Ishikawa (cell line): ENCODE measurements at regions not wholly inside any gene's neighbourhood (a gene's known extent, or its start where the extent isn't known, plus 50 kb on each side); places are given as distances from the start of the nearest gene placed in this dataset.

ENCODE experiments used
- CEBPB ChIP-seq: IDR thresholded peaks from 2 replicates; pipeline ENCODE4 v1.6.1; 2012
- CREB1 ChIP-seq: IDR thresholded peaks from 2 replicates; pipeline ENCODE4 v1.6.1; 2012; ENCODE audit warnings: low read depth
- EGR1 ChIP-seq: IDR thresholded peaks from 2 replicates; pipeline ENCODE4 v1.6.1; 2012
- EP300 ChIP-seq: IDR thresholded peaks from 2 replicates; pipeline ENCODE4 v1.6.1; 2012; ENCODE audit warnings: borderline replicate concordance
- FOXM1 ChIP-seq: IDR thresholded peaks from 2 replicates; pipeline ENCODE4 v1.6.1; 2012; ENCODE audit warnings: low read depth, borderline replicate concordance
- NFIC ChIP-seq: IDR thresholded peaks from 2 replicates; pipeline ENCODE4 v1.6.1; 2012
- RAD21 ChIP-seq: IDR thresholded peaks from 2 replicates; pipeline ENCODE4 v1.6.1; 2012; ENCODE audit warnings: low read depth
- TAF1 ChIP-seq: IDR thresholded peaks from 2 replicates; pipeline ENCODE4 v1.6.1; 2012; ENCODE audit warnings: low read depth, mild to moderate bottlenecking
- TCF12 ChIP-seq: IDR thresholded peaks from 2 replicates; pipeline ENCODE4 v1.6.1; 2012; ENCODE audit warnings: low read depth
- TEAD4 ChIP-seq: IDR thresholded peaks from 2 replicates; pipeline ENCODE4 v1.6.1; 2012
- USF1 ChIP-seq: IDR thresholded peaks from 2 replicates; pipeline ENCODE4 v1.6.1; 2012
- YY1 ChIP-seq: IDR thresholded peaks from 2 replicates; pipeline ENCODE4 v1.6.1; 2012; ENCODE audit warnings: low read depth
- ZBTB7A ChIP-seq: IDR thresholded peaks from 2 replicates; pipeline ENCODE4 v1.6.1; 2012; ENCODE audit warnings: low read depth
- TF ChIP-seq, protein P1 (sequence below): IDR thresholded peaks from 2 replicates; pipeline ENCODE4 v1.6.1; 2012; ENCODE audit warnings: low read depth, mild to moderate bottlenecking
- TF ChIP-seq, protein P2 (sequence below): IDR thresholded peaks from 2 replicates; pipeline ENCODE4 v1.6.1; 2012

- TF ChIP-seq, protein P1, sequence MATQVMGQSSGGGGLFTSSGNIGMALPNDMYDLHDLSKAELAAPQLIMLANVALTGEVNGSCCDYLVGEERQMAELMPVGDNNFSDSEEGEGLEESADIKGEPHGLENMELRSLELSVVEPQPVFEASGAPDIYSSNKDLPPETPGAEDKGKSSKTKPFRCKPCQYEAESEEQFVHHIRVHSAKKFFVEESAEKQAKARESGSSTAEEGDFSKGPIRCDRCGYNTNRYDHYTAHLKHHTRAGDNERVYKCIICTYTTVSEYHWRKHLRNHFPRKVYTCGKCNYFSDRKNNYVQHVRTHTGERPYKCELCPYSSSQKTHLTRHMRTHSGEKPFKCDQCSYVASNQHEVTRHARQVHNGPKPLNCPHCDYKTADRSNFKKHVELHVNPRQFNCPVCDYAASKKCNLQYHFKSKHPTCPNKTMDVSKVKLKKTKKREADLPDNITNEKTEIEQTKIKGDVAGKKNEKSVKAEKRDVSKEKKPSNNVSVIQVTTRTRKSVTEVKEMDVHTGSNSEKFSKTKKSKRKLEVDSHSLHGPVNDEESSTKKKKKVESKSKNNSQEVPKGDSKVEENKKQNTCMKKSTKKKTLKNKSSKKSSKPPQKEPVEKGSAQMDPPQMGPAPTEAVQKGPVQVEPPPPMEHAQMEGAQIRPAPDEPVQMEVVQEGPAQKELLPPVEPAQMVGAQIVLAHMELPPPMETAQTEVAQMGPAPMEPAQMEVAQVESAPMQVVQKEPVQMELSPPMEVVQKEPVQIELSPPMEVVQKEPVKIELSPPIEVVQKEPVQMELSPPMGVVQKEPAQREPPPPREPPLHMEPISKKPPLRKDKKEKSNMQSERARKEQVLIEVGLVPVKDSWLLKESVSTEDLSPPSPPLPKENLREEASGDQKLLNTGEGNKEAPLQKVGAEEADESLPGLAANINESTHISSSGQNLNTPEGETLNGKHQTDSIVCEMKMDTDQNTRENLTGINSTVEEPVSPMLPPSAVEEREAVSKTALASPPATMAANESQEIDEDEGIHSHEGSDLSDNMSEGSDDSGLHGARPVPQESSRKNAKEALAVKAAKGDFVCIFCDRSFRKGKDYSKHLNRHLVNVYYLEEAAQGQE, result no peak
- TF ChIP-seq USF1, result no peak
- TF ChIP-seq RAD21, result no peak
- TF ChIP-seq TAF1, result no peak
- no peak for TF ChIP-seq TCF12
- TF ChIP-seq YY1, result no peak
- TF ChIP-seq EGR1, result no peak
- TF ChIP-seq EP300, result no peak
- TF ChIP-seq ZBTB7A, result no peak
- no peak for TF ChIP-seq TEAD4
- TF ChIP-seq CREB1, result no peak
- no peak for TF ChIP-seq FOXM1
- no peak for TF ChIP-seq CEBPB
- TF ChIP-seq, protein P2, sequence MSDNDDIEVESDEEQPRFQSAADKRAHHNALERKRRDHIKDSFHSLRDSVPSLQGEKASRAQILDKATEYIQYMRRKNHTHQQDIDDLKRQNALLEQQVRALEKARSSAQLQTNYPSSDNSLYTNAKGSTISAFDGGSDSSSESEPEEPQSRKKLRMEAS, result no peak
- no peak for TF ChIP-seq NFIC
These were observed 278.1 kb downstream of the CYRIA start for GRCh38 chr2:16387461-16387984.

- no peak for TF ChIP-seq TEAD4
- no peak for TF ChIP-seq EGR1
- TF ChIP-seq RAD21, result no peak
- TF ChIP-seq, protein P2, result no peak
- TF ChIP-seq YY1, result no peak
- no peak for TF ChIP-seq CREB1
- no peak for TF ChIP-seq TAF1
- TF ChIP-seq NFIC, result no peak
These were observed 279.2 kb downstream of the CYRIA start for GRCh38 chr2:16386431-16386830.

DNA sequence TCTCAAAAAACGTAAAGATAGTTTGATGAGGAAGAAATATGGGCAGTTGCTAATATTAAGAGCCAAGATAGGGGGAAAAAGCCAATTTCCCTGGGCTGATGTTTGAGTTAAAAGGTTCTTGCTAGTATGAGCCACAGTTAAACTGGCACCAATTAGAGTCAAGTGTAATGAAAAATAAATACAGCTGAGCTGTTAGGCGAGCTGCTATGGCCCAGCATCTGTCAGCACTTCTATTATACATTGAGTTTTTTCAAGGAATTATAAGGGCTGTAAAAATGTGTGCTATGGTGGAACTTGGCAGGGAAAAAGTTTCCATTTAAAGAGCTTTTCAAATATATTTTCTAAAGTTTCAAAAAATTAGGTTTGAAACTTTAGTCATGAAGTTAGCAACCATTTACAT lies 279.6 kb downstream of the CYRIA start:
- no peak for TF ChIP-seq TCF12
- no peak for TF ChIP-seq EGR1
- no peak for TF ChIP-seq USF1
- no peak for TF ChIP-seq TAF1
- no peak for TF ChIP-seq FOXM1
- TF ChIP-seq TEAD4, result no peak
- TF ChIP-seq, protein P2, result no peak
- TF ChIP-seq YY1, result no peak
- TF ChIP-seq CREB1, result no peak
- no peak for TF ChIP-seq RAD21
- no peak for TF ChIP-seq CEBPB
- no peak for TF ChIP-seq NFIC
- TF ChIP-seq EP300, result no peak
- TF ChIP-seq ZBTB7A, result no peak
- TF ChIP-seq, protein P1, result no peak

DNA sequence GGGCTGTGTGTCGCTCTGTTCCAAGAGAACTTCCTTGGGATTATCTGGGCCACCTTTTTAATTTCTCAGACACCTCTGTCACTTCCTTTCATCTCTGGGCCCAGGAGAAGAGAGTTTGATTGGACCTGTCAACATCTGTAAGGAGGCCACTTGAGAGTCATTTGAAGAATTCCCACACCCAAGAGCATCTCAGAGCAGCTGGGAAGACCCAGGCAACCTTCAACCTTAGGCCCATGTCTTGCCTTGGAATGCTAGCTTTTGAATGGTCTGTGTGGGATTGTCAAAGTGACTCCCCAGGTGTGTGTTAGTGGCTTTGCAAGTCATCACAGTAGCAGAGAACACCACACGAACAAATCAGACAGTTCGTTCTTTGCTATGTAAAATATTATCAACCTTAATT lies 280.3 kb downstream of the CYRIA start:
- TF ChIP-seq TEAD4, result no peak
- no peak for TF ChIP-seq EP300
- no peak for TF ChIP-seq CREB1
- TF ChIP-seq FOXM1, result no peak
- TF ChIP-seq TAF1, result no peak
- TF ChIP-seq EGR1, result no peak

DNA sequence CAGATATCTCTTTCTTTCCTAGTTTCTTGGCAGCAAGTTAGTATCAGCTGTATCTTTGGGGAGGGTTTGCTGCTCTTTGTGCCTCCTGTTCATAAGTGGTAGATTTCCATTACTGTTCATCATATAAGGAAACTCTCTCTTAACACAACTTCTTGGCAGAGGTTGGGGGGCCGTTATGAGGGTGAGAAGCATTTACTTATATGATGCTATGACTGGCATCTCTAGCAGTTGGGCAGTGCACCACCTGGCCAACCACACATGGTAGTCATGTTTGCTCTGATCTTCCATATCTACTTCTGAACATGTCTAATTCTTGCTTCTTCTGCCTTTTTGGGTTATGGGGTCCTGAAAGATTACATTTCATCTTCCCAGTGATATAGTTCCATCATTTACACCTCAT lies 282.2 kb downstream of the CYRIA start:
- TF ChIP-seq TCF12, result no peak
- TF ChIP-seq EGR1, result no peak
- TF ChIP-seq, protein P1, result no peak
- TF ChIP-seq, protein P2, result no peak
- TF ChIP-seq FOXM1, result no peak
